Mesenchymal stem cell (in vitro differentiated cells and primary cell): ENCODE measurements at regions not wholly inside any gene's neighbourhood (a gene's known extent, or its start where the extent isn't known, plus 50 kb on each side); places are given as distances from the start of the nearest gene placed in this dataset.

Experiments
- DNase-seq: peaks from one replicate; pipeline ENCODE4 v3.0.0-alpha.2; 2013
- H2AFZ ChIP-seq: one replicate; pipeline ENCODE4 v1.6.1; 2013; ENCODE audit warnings: low read depth, mild to moderate bottlenecking, control low read depth, inconsistent platforms, low read length, moderate library complexity
- H2AK5ac ChIP-seq: 2 replicates; pipeline ENCODE4 v1.6.1; 2013; ENCODE audit warnings: low read length, moderate library complexity, mild to moderate bottlenecking, inconsistent platforms; ENCODE audit not compliant: severe bottlenecking
- H2BK120ac ChIP-seq: one replicate; pipeline ENCODE4 v1.6.1; 2013; ENCODE audit warnings: low read depth, mild to moderate bottlenecking, inconsistent platforms, low read length, moderate library complexity
- H2BK12ac ChIP-seq, 2 experiments: one replicate each; pipeline ENCODE4 v1.6.1; 2013; ENCODE audit warnings: inconsistent platforms in 2 of 2, low read length in 2 of 2, mild to moderate bottlenecking in 2 of 2, moderate library complexity in 2 of 2, control low read depth in 1 of 2
- H2BK15ac ChIP-seq: one replicate; pipeline ENCODE4 v1.6.1; 2013; ENCODE audit warnings: mild to moderate bottlenecking, low read depth, inconsistent platforms; ENCODE audit not compliant: poor library complexity, severe bottlenecking
- H2BK5ac ChIP-seq: 2 replicates; pipeline ENCODE4 v1.6.1; 2013; ENCODE audit warnings: low read depth, mild to moderate bottlenecking, low read length, control low read depth, inconsistent platforms; ENCODE audit not compliant: poor library complexity, severe bottlenecking
- H3K14ac ChIP-seq, 2 experiments: one replicate each; pipeline ENCODE4 v1.6.1; 2013; ENCODE audit warnings: inconsistent platforms in 2 of 2, low read length in 2 of 2, control low read depth in 1 of 2, mild to moderate bottlenecking in 1 of 2, moderate library complexity in 1 of 2
- H3K18ac ChIP-seq, 2 experiments: one replicate each; pipeline ENCODE4 v1.6.1; 2013; ENCODE audit warnings: inconsistent platforms in 2 of 2, low read length in 2 of 2, control low read depth in 1 of 2, low read depth in 1 of 2, mild to moderate bottlenecking in 1 of 2
- H3K23ac ChIP-seq, 2 experiments: one replicate each; pipeline ENCODE4 v1.6.1; 2013; ENCODE audit warnings: inconsistent platforms in 2 of 2, low read length in 2 of 2, mild to moderate bottlenecking in 2 of 2, moderate library complexity in 2 of 2, control low read depth in 1 of 2
- H3K27ac ChIP-seq: 2 replicates; pipeline ENCODE4 v1.5.1; 2013; ENCODE audit warnings: mild to moderate bottlenecking, moderate library complexity, low read length, control low read depth, inconsistent platforms; ENCODE audit not compliant: poor library complexity, severe bottlenecking
- H3K27me3 ChIP-seq, 2 experiments: 2 replicates each; pipeline versions ENCODE4 v1.6.1 to v1.7.0; 2013; ENCODE audit warnings: low read length in 2 of 2, mild to moderate bottlenecking in 2 of 2, moderate library complexity in 2 of 2, control low read depth in 1 of 2, inconsistent platforms in 1 of 2; ENCODE audit not compliant: control insufficient read depth in 1 of 2, insufficient read depth in 1 of 2
- H3K36me3 ChIP-seq, 2 experiments: 2 replicates each; pipeline versions ENCODE4 v1.6.1 to v1.7.0; 2013; ENCODE audit warnings: low read length in 2 of 2, control low read depth in 1 of 2, inconsistent platforms in 1 of 2, low read depth in 1 of 2, mild to moderate bottlenecking in 1 of 2; ENCODE audit not compliant: insufficient read depth in 2 of 2, control insufficient read depth in 1 of 2
- H3K4ac ChIP-seq, 2 experiments: one replicate each; pipeline ENCODE4 v1.6.1; 2013; ENCODE audit warnings: inconsistent platforms in 2 of 2, low read length in 2 of 2, mild to moderate bottlenecking in 2 of 2, moderate library complexity in 2 of 2, control low read depth in 1 of 2, low read depth in 1 of 2
- H3K4me1 ChIP-seq: 2 replicates; pipeline ENCODE4 v1.6.1; 2013; ENCODE audit warnings: low read depth, low read length, control low read depth; ENCODE audit not compliant: control insufficient read depth, insufficient read depth
- H3K4me2 ChIP-seq: 2 replicates; pipeline ENCODE4 v1.6.1; 2013; ENCODE audit warnings: low read length, mild to moderate bottlenecking, inconsistent platforms; ENCODE audit not compliant: poor library complexity, severe bottlenecking
- H3K4me3 ChIP-seq, 2 experiments: 2 replicates each; pipeline versions ENCODE4 v1.5.1 to v1.7.0; 2013; ENCODE audit warnings: low read length in 2 of 2, mild to moderate bottlenecking in 2 of 2, control low read depth in 1 of 2, low read depth in 1 of 2; ENCODE audit not compliant: insufficient read depth in 1 of 2
- H3K79me1 ChIP-seq: replicated peaks from 2 replicates; pipeline ENCODE4 v1.6.1; 2013; ENCODE audit warnings: mild to moderate bottlenecking, control low read depth, low read length, inconsistent platforms; ENCODE audit not compliant: poor library complexity, severe bottlenecking
- H3K9ac ChIP-seq: 2 replicates; pipeline ENCODE4 v1.7.0; 2013; ENCODE audit warnings: mild to moderate bottlenecking, low read length, moderate library complexity
- H3K9me3 ChIP-seq: 2 replicates; pipeline ENCODE4 v1.7.0; 2013; ENCODE audit warnings: mild to moderate bottlenecking, low read length; ENCODE audit not compliant: control insufficient read depth
- H4K8ac ChIP-seq: one replicate; pipeline ENCODE4 v1.6.1; 2013; ENCODE audit warnings: inconsistent platforms, mild to moderate bottlenecking, low read length, moderate library complexity
- H4K91ac ChIP-seq: one replicate; pipeline ENCODE4 v1.6.1; 2013; ENCODE audit warnings: mild to moderate bottlenecking, low read length, inconsistent platforms
- WGBS: methylation state at CpG from one replicate; pipeline ENCODE4 v1.1.7; 2013; ENCODE audit warnings: mixed read lengths; 5-methylcytosine and 5-hydroxymethylcytosine counted together

- Histone ChIP-seq H3K4me3 (no peak overlapping the region), H2BK12ac (no peak overlapping the region), H3K79me1 (no peaks in the 10 kb centered on the region), H3K27me3 (peaks cover 9 to 24% of the 10 kb centered on the region in 2 experiments), H3K9me3 (no peaks in the 10 kb centered on the region), H3K36me3 (no peaks in the 10 kb centered on the region), H2BK15ac (no peak overlapping the region), H4K8ac (no peak overlapping the region), H2AK5ac (no peak overlapping the region), H2AFZ (no peak overlapping the region), H3K9ac (no peak overlapping the region), H3K23ac (peak overlapping the region in 1 of 2 experiments; percentile 59), H4K91ac (no peak overlapping the region), H3K4ac (no peak overlapping the region), H3K4me1 (no peaks in the 10 kb centered on the region), H2BK120ac (no peak overlapping the region), H3K18ac (no peak overlapping the region), H3K4me2 (no peak overlapping the region), H2BK5ac (no peak overlapping the region), H3K14ac (peak overlapping the region in 1 of 2 experiments; percentile 14), H3K27ac (no peak overlapping the region)
- DNase-seq: no peak
- WGBS: 97% methylated on average over 3 of the region's 3 CpGs
These were observed 98.6 kb upstream of the USP47 start for GRCh38 chr11:11743216-11743615.

GRCh38 chr11:11742486-11742885 lies 99.3 kb upstream of the USP47 start:
- no peak overlapping the region for H3K4ac ChIP-seq
- H3K23ac ChIP-seq: no peak overlapping the region
- no peak overlapping the region for H2BK5ac ChIP-seq
- H3K9me3 ChIP-seq: no peaks in the 10 kb centered on the region
- no peak for DNase-seq
- H3K18ac ChIP-seq: no peak overlapping the region
- H2BK120ac ChIP-seq: no peak overlapping the region
- H2AK5ac ChIP-seq: no peak overlapping the region
- no peak overlapping the region for H3K4me2 ChIP-seq
- no peak overlapping the region for H2BK15ac ChIP-seq
- no peaks in the 10 kb centered on the region for H3K79me1 ChIP-seq
- H3K9ac ChIP-seq: no peak overlapping the region
- no peak overlapping the region for H2AFZ ChIP-seq
- H3K36me3 ChIP-seq: no peaks in the 10 kb centered on the region
- peaks cover 9 to 27% of the 10 kb centered on the region in 2 experiments for H3K27me3 ChIP-seq
- no peak overlapping the region for H4K91ac ChIP-seq
- no peak overlapping the region for H3K14ac ChIP-seq
- H3K27ac ChIP-seq: no peak overlapping the region
- H4K8ac ChIP-seq: no peak overlapping the region
- no peaks in the 10 kb centered on the region for H3K4me1 ChIP-seq
- no peak overlapping the region for H2BK12ac ChIP-seq
- 83% methylated on average over 5 of the region's 5 CpGs for WGBS
- no peak overlapping the region for H3K4me3 ChIP-seq

DNA sequence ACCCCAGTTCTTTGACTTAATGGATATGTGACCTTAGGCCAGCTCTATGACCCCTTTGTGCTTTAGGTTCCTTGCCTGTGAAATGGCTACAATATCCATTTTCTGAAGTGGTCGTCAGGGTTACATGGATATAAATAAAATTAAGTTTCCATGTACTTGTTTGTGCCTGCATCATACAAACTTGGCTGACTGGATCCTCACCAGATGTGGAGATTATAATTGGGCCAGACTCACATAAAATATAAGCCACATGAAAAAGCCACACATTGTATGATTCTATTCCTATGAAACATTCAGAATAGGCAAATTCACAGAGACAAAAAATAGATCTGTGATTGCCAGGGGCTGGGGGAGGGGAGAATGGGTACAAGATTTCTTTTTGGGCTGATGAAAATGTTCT lies 100.9 kb upstream of the USP47 start:
- no peak overlapping the region for H3K4me2 ChIP-seq
- peaks cover 15 to 27% of the 10 kb centered on the region in 2 experiments for H3K27me3 ChIP-seq
- H3K36me3 ChIP-seq: no peaks in the 10 kb centered on the region
- no peak overlapping the region for H3K18ac ChIP-seq
- no peak overlapping the region for H3K27ac ChIP-seq
- 81% methylated on average over 1 of the region's 1 CpG for WGBS
- no peak overlapping the region for H3K9ac ChIP-seq
- H2AK5ac ChIP-seq: no peak overlapping the region
- no peak overlapping the region for H4K8ac ChIP-seq
- H2AFZ ChIP-seq: no peak overlapping the region
- no peaks in the 10 kb centered on the region for H3K9me3 ChIP-seq
- no peak overlapping the region for H2BK15ac ChIP-seq
- H3K4me3 ChIP-seq: no peak overlapping the region
- H2BK5ac ChIP-seq: no peak overlapping the region
- H3K4me1 ChIP-seq: no peaks in the 10 kb centered on the region
- no peak overlapping the region for H3K4ac ChIP-seq
- H4K91ac ChIP-seq: no peak overlapping the region
- no peak overlapping the region for H2BK120ac ChIP-seq
- no peak overlapping the region for H2BK12ac ChIP-seq
- DNase-seq: no peak
- H3K79me1 ChIP-seq: no peaks in the 10 kb centered on the region
- no peak overlapping the region for H3K14ac ChIP-seq
- no peak overlapping the region for H3K23ac ChIP-seq

DNA sequence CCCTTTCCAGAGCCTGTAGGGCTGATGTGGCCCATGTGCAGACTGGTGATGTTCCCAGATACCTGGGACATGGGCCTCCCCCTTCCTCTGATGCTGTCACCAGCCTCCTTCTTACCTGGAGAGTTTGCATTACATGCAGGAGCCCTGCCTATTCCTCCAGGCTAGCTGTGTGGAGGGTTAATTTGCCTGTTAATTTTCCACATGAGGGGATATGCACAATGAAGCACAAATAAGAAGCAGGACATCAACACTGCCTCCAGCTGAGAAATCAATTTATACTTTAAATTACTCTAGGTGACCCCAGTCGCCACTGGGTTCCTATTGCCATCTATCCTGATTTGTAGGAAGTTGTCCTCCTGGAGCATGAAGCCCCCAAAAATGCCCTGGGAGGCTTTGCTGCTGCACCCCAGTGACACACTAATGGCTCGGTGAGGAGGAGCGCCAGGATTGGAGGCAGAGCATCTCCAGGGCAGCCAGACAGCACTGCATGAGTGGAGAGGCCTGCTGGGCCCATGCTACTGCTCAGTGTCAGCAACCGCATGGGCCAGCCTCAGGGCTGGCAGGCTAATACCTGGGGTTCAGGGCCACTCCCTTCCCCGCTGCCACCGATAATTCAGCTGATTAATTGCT lies 101.6 kb upstream of the USP47 start:
- Histone ChIP-seq H3K27me3 (peaks cover 18 to 27% of the 10 kb centered on the region in 2 experiments), H3K18ac (no peak overlapping the region), H2BK15ac (no peak overlapping the region), H3K79me1 (no peaks in the 10 kb centered on the region), H3K9me3 (no peaks in the 10 kb centered on the region), H3K4me1 (no peaks in the 10 kb centered on the region), H3K4me3 (no peak overlapping the region), H2BK12ac (no peak overlapping the region), H3K14ac (no peak overlapping the region), H4K91ac (no peak overlapping the region), H3K27ac (no peak overlapping the region), H3K4me2 (no peak overlapping the region), H2AFZ (no peak overlapping the region), H4K8ac (no peak overlapping the region), H3K36me3 (no peaks in the 10 kb centered on the region), H3K9ac (no peak overlapping the region), H2AK5ac (no peak overlapping the region), H2BK120ac (no peak overlapping the region), H2BK5ac (no peak overlapping the region), H3K4ac (no peak overlapping the region), H3K23ac (no peak overlapping the region)
- 91% methylated on average over 6 of the region's 6 CpGs for WGBS
- DNase-seq: no peak
